Right atrium auricular region (tissue), 2 donors: ENCODE measurements at regions not wholly inside any gene's neighbourhood (a gene's known extent, or its start where the extent isn't known, plus 50 kb on each side); places are given as distances from the start of the nearest gene placed in this dataset.

Experiments used
- DNase-seq: peaks from one replicate; pipeline ENCODE4 v3.0.0-alpha.2; 2019; ENCODE audit warnings: low spot score
- H3K27ac ChIP-seq, 2 donors: fragments of 200-600 bp; sonication (generic); 1 replicate in 1 of 2; 2 replicates in 1 of 2; pipeline ENCODE4 v1.5.1; 2016 to 2019
- H3K27me3 ChIP-seq, 2 donors: fragments of 200-600 bp; sonication (generic); one replicate each; pipeline versions ENCODE4 v1.5.1 to v1.6.0; 2017 to 2019
- H3K36me3 ChIP-seq: fragments of 200-600 bp; sonication (generic); one replicate; pipeline ENCODE4 v1.5.1; 2016
- H3K4me1 ChIP-seq, 2 donors: fragments of 200-600 bp; sonication (generic); one replicate each; pipeline versions ENCODE4 v1.5.1 to v1.6.0; 2017 to 2019
- H3K4me3 ChIP-seq, 2 donors: fragments of 200-600 bp; sonication (generic); 1 replicate in 1 of 2; 2 replicates in 1 of 2; pipeline ENCODE4 v1.5.1; 2017 to 2019; ENCODE audit warnings: mild to moderate bottlenecking in 1 of 2, moderate library complexity in 1 of 2
- H3K9me3 ChIP-seq, 2 donors: fragments of 200-600 bp; sonication (generic); one replicate each; pipeline ENCODE4 v1.5.1; 2019
- CTCF ChIP-seq, 2 donors: fragments of 200-600 bp; sonication (generic); IDR thresholded peaks; one replicate each; pipeline ENCODE4 v1.5.1; 2019; ENCODE audit warnings: antibody characterized with exemption in 2 of 2

- no peak overlapping the region for H3K4me3 ChIP-seq
- H3K9me3 ChIP-seq: no peaks in the 10 kb centered on the region
- H3K27ac ChIP-seq: no peak overlapping the region
- H3K27me3 ChIP-seq: no peaks in the 10 kb centered on the region
- H3K4me1 ChIP-seq: no peaks in the 10 kb centered on the region
- H3K36me3 ChIP-seq: no peaks in the 10 kb centered on the region
- DNase-seq: no peak
- TF ChIP-seq CTCF (IDR thresholded peaks at IDR 0.05): no peak
Observed at GRCh38 chr9:86893811-86894490, 53.4 kb downstream of the GAS1 start.

- Histone ChIP-seq H3K4me1 (no peaks in the 10 kb centered on the region), H3K27ac (no peak overlapping the region), H3K4me3 (no peak overlapping the region), H3K36me3 (no peaks in the 10 kb centered on the region), H3K27me3 (no peaks in the 10 kb centered on the region), H3K9me3 (no peaks in the 10 kb centered on the region)
- DNase-seq: no peak
- no peak for TF ChIP-seq CTCF (IDR thresholded peaks at IDR 0.05)
Observed at GRCh38 chr9:86892576-86892975, 54.7 kb downstream of the GAS1 start.

GRCh38 chr9:86891886-86892437 is 55.3 kb downstream of the GAS1 start:
- no peaks in the 10 kb centered on the region for H3K9me3 ChIP-seq
- no peak overlapping the region for H3K4me3 ChIP-seq
- H3K36me3 ChIP-seq: no peaks in the 10 kb centered on the region
- H3K27me3 ChIP-seq: no peaks in the 10 kb centered on the region
- no peak overlapping the region for H3K27ac ChIP-seq
- TF ChIP-seq CTCF (IDR thresholded peaks at IDR 0.05): no peak
- DNase-seq: no peak
- no peaks in the 10 kb centered on the region for H3K4me1 ChIP-seq

GRCh38 chr9:86891091-86891490 is 56.2 kb downstream of the GAS1 start:
- DNase-seq: no peak
- Histone ChIP-seq H3K36me3 (no peaks in the 10 kb centered on the region), H3K27me3 (no peaks in the 10 kb centered on the region), H3K4me1 (no peaks in the 10 kb centered on the region), H3K27ac (no peak overlapping the region), H3K9me3 (no peaks in the 10 kb centered on the region), H3K4me3 (no peak overlapping the region)
- no peak for TF ChIP-seq CTCF (IDR thresholded peaks at IDR 0.05)

GRCh38 chr9:86885232-86885631 is 62.1 kb downstream of the GAS1 start:
- H3K27ac ChIP-seq: no peak overlapping the region
- no peaks in the 10 kb centered on the region for H3K4me1 ChIP-seq
- no peak for DNase-seq
- no peak overlapping the region for H3K4me3 ChIP-seq
- H3K36me3 ChIP-seq: no peaks in the 10 kb centered on the region
- TF ChIP-seq CTCF (IDR thresholded peaks at IDR 0.05): no peak
- H3K27me3 ChIP-seq: no peaks in the 10 kb centered on the region
- H3K9me3 ChIP-seq: no peaks in the 10 kb centered on the region
